ENCODE measurements at regions not wholly inside any gene's neighbourhood (a gene's known extent, or its start where the extent isn't known, plus 50 kb on each side); places are given as distances from the start of the nearest gene placed in this dataset.

GRCh38 chr2:126299469-126299976, 356.4 kb upstream of the GYPC start:
- H3K4me3 ChIP-seq (ENCODE audit: low read length): no peak overlapping the region
- H2AFZ ChIP-seq (ENCODE audit: low read length): no peak overlapping the region
- TF ChIP-seq EZH2phosphoT487 (IDR thresholded peaks at IDR 0.05; ENCODE audit: borderline replicate concordance, low read length) (no peak), EZH2 (IDR thresholded peaks at IDR 0.05; ENCODE audit: low read length, unreplicated experiment) (no peak)
- TF ChIP-seq, protein P1, sequence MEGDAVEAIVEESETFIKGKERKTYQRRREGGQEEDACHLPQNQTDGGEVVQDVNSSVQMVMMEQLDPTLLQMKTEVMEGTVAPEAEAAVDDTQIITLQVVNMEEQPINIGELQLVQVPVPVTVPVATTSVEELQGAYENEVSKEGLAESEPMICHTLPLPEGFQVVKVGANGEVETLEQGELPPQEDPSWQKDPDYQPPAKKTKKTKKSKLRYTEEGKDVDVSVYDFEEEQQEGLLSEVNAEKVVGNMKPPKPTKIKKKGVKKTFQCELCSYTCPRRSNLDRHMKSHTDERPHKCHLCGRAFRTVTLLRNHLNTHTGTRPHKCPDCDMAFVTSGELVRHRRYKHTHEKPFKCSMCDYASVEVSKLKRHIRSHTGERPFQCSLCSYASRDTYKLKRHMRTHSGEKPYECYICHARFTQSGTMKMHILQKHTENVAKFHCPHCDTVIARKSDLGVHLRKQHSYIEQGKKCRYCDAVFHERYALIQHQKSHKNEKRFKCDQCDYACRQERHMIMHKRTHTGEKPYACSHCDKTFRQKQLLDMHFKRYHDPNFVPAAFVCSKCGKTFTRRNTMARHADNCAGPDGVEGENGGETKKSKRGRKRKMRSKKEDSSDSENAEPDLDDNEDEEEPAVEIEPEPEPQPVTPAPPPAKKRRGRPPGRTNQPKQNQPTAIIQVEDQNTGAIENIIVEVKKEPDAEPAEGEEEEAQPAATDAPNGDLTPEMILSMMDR (conservative IDR thresholded peaks at IDR 0.05; ENCODE audit: low read depth, low read length): no peak
- no peak for ATAC-seq
- no peaks in the 10 kb centered on the region for H3K9me2 ChIP-seq (replicated peaks; ENCODE audit: low read length)
- no peak for DNase-seq
- no peak overlapping the region for H3K27ac ChIP-seq (ENCODE audit: low read length)
- no peaks in the 10 kb centered on the region for H4K20me1 ChIP-seq (ENCODE audit: low read length)
- no peaks in the 10 kb centered on the region for H3K27me3 ChIP-seq (ENCODE audit: low read length)
- BruUV-seq (replicated peaks): no TSS peak
- POLR2A ChIA-PET (ENCODE audit: unreplicated experiment): no interaction called here
- H3F3A ChIP-seq (ENCODE audit: low read length, unreplicated experiment): no peaks in the 10 kb centered on the region
- no peaks in the 10 kb centered on the region for H3K79me2 ChIP-seq (ENCODE audit: low read length)
- no peak overlapping the region for H3K9ac ChIP-seq (ENCODE audit: low read length)
- no peaks in the 10 kb centered on the region for H3K9me3 ChIP-seq (ENCODE audit: low read length)
- intact Hi-C loops (cut with micrococcal nuclease): no loop called here
- CTCF ChIA-PET: no interaction called here
- H3K36me3 ChIP-seq (ENCODE audit: low read depth, low read length): no peaks in the 10 kb centered on the region
- H3K4me1 ChIP-seq (ENCODE audit: insufficient read depth, low read length): no peaks in the 10 kb centered on the region
- H3K4me2 ChIP-seq (ENCODE audit: low read length): no peak overlapping the region

- H3K9me2 ChIP-seq (replicated peaks; ENCODE audit: low read length): no peaks in the 10 kb centered on the region
Observed at GRCh38 chr2:126300348-126300747, 355.6 kb upstream of the GYPC start.

DNA sequence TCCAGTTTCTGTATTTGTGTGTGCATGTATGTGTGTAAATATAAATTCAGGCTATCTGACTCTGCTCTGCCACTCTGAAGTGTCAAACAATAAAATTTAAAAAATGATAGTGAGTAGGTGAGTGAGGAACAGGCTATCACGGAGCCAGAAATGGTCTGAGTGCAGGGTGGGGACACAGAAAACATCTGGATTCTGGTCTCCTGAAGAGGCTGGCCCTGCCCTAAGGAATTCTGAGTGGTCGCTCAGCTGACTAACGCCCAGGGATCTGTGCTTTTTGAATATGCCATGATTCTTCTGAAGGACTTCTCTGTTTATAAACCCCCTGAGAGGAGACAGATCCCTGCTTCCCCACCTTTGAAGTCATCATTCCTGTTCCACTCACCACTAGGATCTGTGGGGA, 353.9 kb upstream of the GYPC start:
- H3K36me3 ChIP-seq (ENCODE audit: low read depth, low read length): no peaks in the 10 kb centered on the region
- H3K4me2 ChIP-seq (ENCODE audit: low read length): no peak overlapping the region
- CTCF ChIA-PET: no interaction called here
- H3K79me2 ChIP-seq (ENCODE audit: low read length): no peaks in the 10 kb centered on the region
- H3K27me3 ChIP-seq (ENCODE audit: low read length): no peaks in the 10 kb centered on the region
- no peak for DNase-seq
- H3F3A ChIP-seq (ENCODE audit: low read length, unreplicated experiment): no peaks in the 10 kb centered on the region
- H3K4me1 ChIP-seq (ENCODE audit: insufficient read depth, low read length): no peaks in the 10 kb centered on the region
- POLR2A ChIA-PET (ENCODE audit: unreplicated experiment): no interaction called here
- intact Hi-C loops (cut with micrococcal nuclease): no loop called here
- H3K9ac ChIP-seq (ENCODE audit: low read length): no peak overlapping the region
- no peak overlapping the region for H2AFZ ChIP-seq (ENCODE audit: low read length)
- no peak for TF ChIP-seq EZH2 (IDR thresholded peaks at IDR 0.05; ENCODE audit: low read length, unreplicated experiment)
- no peak for TF ChIP-seq EZH2phosphoT487 (IDR thresholded peaks at IDR 0.05; ENCODE audit: borderline replicate concordance, low read length)
- TF ChIP-seq, protein P1 (conservative IDR thresholded peaks at IDR 0.05; ENCODE audit: low read depth, low read length): no peak
- H3K27ac ChIP-seq (ENCODE audit: low read length): no peak overlapping the region
- no peak for ATAC-seq
- no peaks in the 10 kb centered on the region for H4K20me1 ChIP-seq (ENCODE audit: low read length)
- no TSS peak for BruUV-seq (replicated peaks)
- H3K9me3 ChIP-seq (ENCODE audit: low read length): no peaks in the 10 kb centered on the region; the same call in 1 of the 2 replicates
- no peaks in the 10 kb centered on the region for H3K9me2 ChIP-seq (replicated peaks; ENCODE audit: low read length)
- H3K4me3 ChIP-seq (ENCODE audit: low read length): no peak overlapping the region

More at GRCh38 chr2:126300348-126300747, 355.6 kb upstream of the GYPC start:
- Histone ChIP-seq H3K27me3 (ENCODE audit: low read length) (no peaks in the 10 kb centered on the region), H3K9ac (ENCODE audit: low read length) (no peak overlapping the region), H3K27ac (ENCODE audit: low read length) (no peak overlapping the region), H3K4me2 (ENCODE audit: low read length) (no peak overlapping the region), H3K4me1 (ENCODE audit: insufficient read depth, low read length) (no peaks in the 10 kb centered on the region), H3K4me3 (ENCODE audit: low read length) (no peak overlapping the region), H3K79me2 (ENCODE audit: low read length) (no peaks in the 10 kb centered on the region), H3K9me3 (ENCODE audit: low read length) (no peaks in the 10 kb centered on the region; the same call in 1 of the 2 replicates), H2AFZ (ENCODE audit: low read length) (no peak overlapping the region), H4K20me1 (ENCODE audit: low read length) (no peaks in the 10 kb centered on the region), H3F3A (ENCODE audit: low read length, unreplicated experiment) (no peaks in the 10 kb centered on the region), H3K36me3 (ENCODE audit: low read depth, low read length) (no peaks in the 10 kb centered on the region)
- BruUV-seq (replicated peaks): no TSS peak
- intact Hi-C loops (cut with micrococcal nuclease): no loop called here
- DNase-seq (no peak), ATAC-seq (no peak)
- CTCF ChIA-PET: no interaction called here
- TF ChIP-seq EZH2 (IDR thresholded peaks at IDR 0.05; ENCODE audit: low read length, unreplicated experiment) (no peak), EZH2phosphoT487 (IDR thresholded peaks at IDR 0.05; ENCODE audit: borderline replicate concordance, low read length) (no peak)
- TF ChIP-seq, protein P1 (conservative IDR thresholded peaks at IDR 0.05; ENCODE audit: low read depth, low read length): no peak
- POLR2A ChIA-PET (ENCODE audit: unreplicated experiment): no interaction called here
